Peyer's patch (tissue), 4 donors: ENCODE measurements at regions not wholly inside any gene's neighbourhood (a gene's known extent, or its start where the extent isn't known, plus 50 kb on each side); places are given as distances from the start of the nearest gene placed in this dataset.

ENCODE experiments used
- POLR2A ChIP-seq, 2 donors: fragments of 450-650 bp; IDR thresholded peaks; one replicate each; pipeline ENCODE4 v1.5.1; 2017; ENCODE audit warnings: antibody characterized with exemption in 2 of 2, mild to moderate bottlenecking in 2 of 2, moderate library complexity in 2 of 2
- TF ChIP-seq, protein P1 (sequence below), 6 experiments: fragments of 450-650 bp in 4 of 6; fragments of 200-600 bp in 2 of 6; sonication (generic) in 1 of 6; IDR thresholded peaks; one replicate each; pipeline ENCODE4 v1.5.1; 2017 to 2019; ENCODE audit warnings: antibody characterized with exemption in 6 of 6, mild to moderate bottlenecking in 3 of 6, moderate library complexity in 1 of 6

DNA sequence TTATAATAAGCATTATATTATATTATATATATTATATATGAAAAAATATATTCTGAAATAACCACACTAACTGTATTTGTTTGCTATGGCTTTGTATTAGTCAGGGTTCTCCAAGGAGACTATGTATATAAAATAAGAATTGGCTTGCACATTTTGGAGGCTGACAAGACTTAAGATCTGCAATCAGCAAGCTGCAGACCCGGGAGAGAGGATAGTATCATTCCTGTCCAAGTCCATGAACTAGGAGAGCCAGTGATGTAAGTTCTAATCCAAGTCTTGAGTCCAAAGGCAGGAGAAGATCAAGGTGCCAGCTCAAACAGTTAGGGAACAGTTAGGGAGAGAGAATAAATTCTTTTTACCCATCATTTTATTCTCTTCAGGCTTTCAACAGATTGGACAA, 639.5 kb downstream of the PLPP3 start:
- TF ChIP-seq POLR2A (IDR thresholded peaks at IDR 0.05), result no peak
- TF ChIP-seq, protein P1, sequence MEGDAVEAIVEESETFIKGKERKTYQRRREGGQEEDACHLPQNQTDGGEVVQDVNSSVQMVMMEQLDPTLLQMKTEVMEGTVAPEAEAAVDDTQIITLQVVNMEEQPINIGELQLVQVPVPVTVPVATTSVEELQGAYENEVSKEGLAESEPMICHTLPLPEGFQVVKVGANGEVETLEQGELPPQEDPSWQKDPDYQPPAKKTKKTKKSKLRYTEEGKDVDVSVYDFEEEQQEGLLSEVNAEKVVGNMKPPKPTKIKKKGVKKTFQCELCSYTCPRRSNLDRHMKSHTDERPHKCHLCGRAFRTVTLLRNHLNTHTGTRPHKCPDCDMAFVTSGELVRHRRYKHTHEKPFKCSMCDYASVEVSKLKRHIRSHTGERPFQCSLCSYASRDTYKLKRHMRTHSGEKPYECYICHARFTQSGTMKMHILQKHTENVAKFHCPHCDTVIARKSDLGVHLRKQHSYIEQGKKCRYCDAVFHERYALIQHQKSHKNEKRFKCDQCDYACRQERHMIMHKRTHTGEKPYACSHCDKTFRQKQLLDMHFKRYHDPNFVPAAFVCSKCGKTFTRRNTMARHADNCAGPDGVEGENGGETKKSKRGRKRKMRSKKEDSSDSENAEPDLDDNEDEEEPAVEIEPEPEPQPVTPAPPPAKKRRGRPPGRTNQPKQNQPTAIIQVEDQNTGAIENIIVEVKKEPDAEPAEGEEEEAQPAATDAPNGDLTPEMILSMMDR (IDR thresholded peaks at IDR 0.05), result no peak
